GM21717 (cell line): ENCODE measurements at regions not wholly inside any gene's neighbourhood (a gene's known extent, or its start where the extent isn't known, plus 50 kb on each side); places are given as distances from the start of the nearest gene placed in this dataset.
"Not testable (repeated sequence)": the region's sequence is repeated elsewhere in the genome, so short reads cannot be mapped to it uniquely, and the experiment has no call there.

ENCODE experiments used
- ATAC-seq: cut with Tn5 transposase; IDR thresholded peaks from one replicate; pipeline ENCODE4 v1.9.1; 2021; ENCODE audit warnings: mild to moderate bottlenecking, moderate library complexity; ENCODE audit not compliant: unreplicated experiment

- ATAC-seq, result no peak
Observed at GRCh38 chr17:33680472-33680871, 387.4 kb upstream of the ASIC2 start.

GRCh38 chr17:33682599-33682998 is 389.5 kb upstream of the ASIC2 start:
- ATAC-seq, result no peak

DNA sequence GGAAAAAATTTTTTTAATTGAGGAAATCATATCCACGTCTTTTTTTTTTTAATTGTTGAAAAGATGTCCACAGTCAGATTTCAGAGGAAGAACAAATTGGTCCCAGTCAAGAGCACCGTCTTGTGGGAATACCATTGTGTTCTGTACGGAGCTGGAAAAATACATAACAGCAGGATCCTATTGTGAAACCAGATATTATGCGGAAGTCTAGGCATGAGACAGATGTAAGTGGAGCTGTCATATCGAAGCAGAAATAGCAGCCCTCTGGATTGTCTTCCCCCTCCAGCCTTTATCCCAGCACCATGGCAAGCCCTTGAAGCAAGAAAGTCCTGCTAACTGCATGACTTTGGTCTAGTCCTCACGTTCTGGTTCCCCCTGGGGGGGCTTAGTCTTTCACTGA is 391.6 kb upstream of the ASIC2 start:
- ATAC-seq, result no peak

DNA sequence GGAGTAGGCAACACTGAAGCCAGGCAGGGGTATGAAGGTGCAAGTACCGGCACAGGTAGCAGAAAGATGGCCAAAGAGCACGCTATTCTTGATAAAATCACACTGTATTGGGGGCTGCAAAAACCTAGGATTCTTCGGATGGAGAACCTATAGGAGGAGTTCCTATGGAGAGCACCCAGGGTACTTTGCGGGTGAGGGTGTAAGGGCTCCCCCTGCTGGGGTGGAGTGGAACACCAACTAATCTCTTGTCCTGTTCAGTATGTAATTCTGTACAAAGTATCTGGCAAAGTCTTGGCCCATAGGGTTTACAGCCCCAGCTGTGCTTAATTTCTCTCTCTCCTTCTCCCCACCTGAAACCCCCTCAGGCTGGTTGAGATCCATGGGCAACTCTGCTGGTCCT is 393.1 kb upstream of the ASIC2 start:
- ATAC-seq, result no peak

- ATAC-seq, result no peak
Observed at GRCh38 chr17:33687831-33688230, 394.7 kb upstream of the ASIC2 start.

- no peak for ATAC-seq
Observed at GRCh38 chr17:33688771-33689170, 395.7 kb upstream of the ASIC2 start.

GRCh38 chr17:33689725-33690124 is 396.6 kb upstream of the ASIC2 start:
- ATAC-seq, result no peak

DNA sequence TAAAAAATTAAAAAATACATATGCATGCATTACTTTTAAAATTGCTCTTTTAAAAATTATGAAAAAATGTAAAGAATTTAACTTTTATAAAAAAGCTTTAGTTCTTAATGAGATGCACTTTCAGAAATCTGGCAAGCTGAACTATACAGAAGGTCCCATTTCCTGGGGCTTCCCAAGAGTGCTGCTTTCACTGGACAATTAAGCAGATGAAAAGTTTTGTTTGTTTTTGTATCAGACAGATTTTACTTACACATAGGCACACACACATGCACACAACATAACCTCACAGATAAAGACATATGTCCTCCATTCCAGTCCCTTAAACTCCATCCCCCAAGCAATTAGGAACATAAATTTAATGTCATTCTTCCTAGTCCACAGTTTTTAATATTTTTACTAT is 402.3 kb upstream of the ASIC2 start:
- ATAC-seq, result no peak

GRCh38 chr17:33696102-33696501 is 403.0 kb upstream of the ASIC2 start:
- no peak for ATAC-seq

GRCh38 chr17:33697557-33697956 is 404.5 kb upstream of the ASIC2 start:
- ATAC-seq, result no peak

- ATAC-seq, result no peak
Observed at GRCh38 chr17:33701910-33702309, 408.8 kb upstream of the ASIC2 start.

DNA sequence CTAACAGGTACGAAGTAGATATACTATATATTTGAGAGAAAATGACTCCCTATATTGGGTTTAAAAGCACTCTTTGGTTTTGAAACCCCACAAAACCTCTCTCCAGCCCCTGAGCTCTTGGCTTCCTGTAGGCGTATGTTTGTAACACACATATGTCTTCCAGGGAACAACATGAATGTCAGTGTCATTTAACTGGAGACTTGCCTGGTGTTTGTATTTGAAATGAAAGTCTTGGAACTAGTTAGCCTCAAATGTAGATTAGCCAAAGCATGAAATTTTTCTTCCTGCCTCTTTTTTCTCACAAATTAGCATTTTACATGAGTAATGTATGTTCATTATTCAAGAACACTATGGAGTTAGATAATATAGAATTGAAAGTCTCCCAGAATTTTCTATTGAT is 411.8 kb upstream of the ASIC2 start:
- no peak for ATAC-seq

GRCh38 chr17:33709881-33710280 is 416.8 kb upstream of the ASIC2 start:
- no peak for ATAC-seq

DNA sequence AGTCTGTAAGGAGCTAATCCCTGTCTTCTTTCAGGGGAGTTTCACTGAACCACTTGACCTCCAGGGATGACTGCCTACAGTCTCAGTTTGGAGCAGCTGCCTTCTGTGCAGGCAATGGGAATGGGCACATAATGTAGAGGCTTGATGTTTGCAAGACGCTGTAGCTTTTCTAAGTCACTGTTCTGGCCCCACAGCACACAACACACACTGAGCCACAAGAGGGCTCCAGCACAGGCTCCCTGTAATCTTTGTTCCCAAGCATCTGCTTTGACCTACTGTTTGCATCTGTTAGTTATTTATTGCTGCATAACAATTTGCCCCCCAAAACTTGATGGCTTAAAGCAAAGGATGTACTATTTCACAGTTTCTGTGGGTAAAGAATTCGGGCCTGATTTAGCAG is 419.0 kb upstream of the ASIC2 start:
- no peak for ATAC-seq

DNA sequence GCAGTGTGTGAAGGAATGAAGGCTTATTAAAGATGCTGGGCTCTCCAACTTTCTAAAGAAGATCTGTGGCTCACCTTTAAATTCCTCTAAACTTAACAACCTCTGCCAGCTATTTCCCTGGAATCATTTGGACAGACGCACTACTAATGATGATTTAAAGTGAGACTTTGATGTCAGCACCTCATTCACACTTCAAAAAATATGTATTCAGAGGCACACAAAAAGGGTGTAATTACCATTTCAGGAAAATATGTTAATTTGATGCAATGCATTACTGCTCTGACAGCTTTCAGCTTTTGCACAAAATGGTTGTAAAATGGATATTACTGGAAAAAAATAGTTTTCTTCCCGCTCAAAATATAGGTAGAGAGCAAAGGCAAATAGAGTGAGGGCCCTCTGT is 423.9 kb upstream of the ASIC2 start:
- no peak for ATAC-seq

DNA sequence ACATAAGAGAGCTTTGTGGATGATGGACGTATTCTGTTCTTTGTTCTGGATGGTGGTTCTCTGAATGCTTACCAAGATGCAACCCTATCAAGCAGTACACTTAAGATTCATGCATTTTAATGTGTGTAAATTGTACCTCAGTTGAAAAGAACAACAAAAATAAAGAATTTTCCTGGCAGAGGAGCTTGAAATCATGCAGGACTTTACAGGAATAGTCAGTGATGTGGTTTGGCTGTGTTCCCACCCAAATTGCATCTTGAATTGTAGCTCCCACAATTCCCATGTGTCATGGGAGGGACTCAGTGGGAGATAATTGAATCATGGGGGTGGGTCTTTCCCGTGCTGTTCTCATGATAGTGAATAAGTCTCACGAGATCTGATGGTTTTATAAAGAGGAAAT is 430.6 kb upstream of the ASIC2 start:
- ATAC-seq, result not testable (repeated sequence)

GRCh38 chr17:33725675-33726271 is 432.7 kb upstream of the ASIC2 start:
- no peak for ATAC-seq

- no peak for ATAC-seq
Observed at GRCh38 chr17:33730131-33730530, 437.0 kb upstream of the ASIC2 start.

- no peak for ATAC-seq
Observed at GRCh38 chr17:33732116-33732515, 439.0 kb upstream of the ASIC2 start.

DNA sequence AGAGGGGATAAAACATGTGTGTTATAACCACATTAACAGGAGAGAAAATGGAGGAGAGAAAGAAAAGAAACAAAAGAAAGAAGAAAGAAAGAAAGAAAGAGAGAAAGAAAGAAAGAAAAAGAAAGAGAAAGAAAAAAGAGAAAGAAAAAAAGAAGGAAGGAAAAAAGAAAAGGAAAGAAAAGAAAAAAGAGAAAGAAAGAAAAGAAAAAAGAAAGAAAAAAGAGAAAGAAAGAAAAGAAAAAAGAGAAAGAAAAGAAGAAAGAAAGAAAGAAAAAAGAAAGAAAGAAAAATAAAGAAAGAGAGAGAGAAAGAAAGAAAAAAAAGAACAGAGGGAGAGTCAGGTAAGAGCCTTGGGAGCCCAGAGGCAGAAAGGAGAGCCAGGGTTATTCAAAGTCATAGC is 446.6 kb upstream of the ASIC2 start:
- no peak for ATAC-seq

GRCh38 chr17:33745047-33745760 is 452.1 kb upstream of the ASIC2 start:
- no peak for ATAC-seq

DNA sequence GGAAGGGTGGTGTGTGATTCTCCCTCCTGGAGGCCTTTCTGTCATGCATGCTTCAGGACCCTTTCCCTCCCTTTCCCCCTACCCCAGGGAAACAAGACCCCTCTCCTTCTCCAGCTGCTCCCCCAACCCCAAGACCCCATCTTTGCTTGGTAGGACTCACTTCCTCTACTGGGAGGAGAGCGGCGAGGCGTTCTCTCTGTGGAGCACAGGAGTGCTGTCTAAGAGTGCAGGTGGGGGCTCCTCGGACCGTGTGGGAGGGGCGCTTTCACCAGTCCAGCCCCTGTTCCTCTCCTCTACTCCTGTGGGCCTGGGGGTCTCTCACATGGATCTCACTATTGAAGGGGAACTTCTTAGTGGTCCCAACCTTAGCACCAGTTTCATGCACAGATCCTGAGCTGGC is 456.1 kb upstream of the ASIC2 start:
- ATAC-seq, result no peak
